ENCODE measurements at regions not wholly inside any gene's neighbourhood (a gene's known extent, or its start where the extent isn't known, plus 50 kb on each side); places are given as distances from the start of the nearest gene placed in this dataset.

DNA sequence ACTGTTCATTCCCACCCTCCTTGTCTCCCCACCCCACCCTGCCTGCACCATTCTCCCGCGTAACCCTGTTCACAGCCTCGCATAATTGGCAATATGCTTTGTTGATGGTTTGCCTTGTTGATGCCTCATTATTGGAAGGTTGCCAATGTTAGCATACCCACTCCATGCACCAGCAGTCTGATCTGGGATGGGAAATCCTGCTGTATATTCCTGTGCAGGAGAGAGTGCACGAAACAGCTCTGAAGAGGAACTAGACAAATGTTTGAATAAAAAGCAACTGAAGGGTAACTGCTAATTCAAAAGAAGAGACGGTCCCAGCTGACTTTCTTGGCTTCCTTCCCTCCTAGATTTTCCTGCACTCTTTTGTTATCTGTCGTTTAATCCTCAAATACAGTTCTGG lies 271.7 kb upstream of the TLE4 start:
- H3K9me3 Mint-ChIP-seq (ENCODE audit: low read depth), result no peaks in the 10 kb centered on the region
- POLR2A ChIA-PET, result no interaction called here
- H3K4me1 Mint-ChIP-seq, result no peaks in the 10 kb centered on the region
- intact Hi-C loops (cut with DNase I, micrococcal nuclease), result no loop called here
- H3K27ac Mint-ChIP-seq, result no peak overlapping the region
- H3K36me3 Mint-ChIP-seq (ENCODE audit: low read depth), result no peaks in the 10 kb centered on the region
- H3K4me3 Mint-ChIP-seq, result no peak overlapping the region
- DNase-seq, result no peak
- ATAC-seq, result no peak
- peaks cover 3% of the 10 kb centered on the region for H3K27me3 Mint-ChIP-seq
- CTCF ChIA-PET, result no interaction called here

DNA sequence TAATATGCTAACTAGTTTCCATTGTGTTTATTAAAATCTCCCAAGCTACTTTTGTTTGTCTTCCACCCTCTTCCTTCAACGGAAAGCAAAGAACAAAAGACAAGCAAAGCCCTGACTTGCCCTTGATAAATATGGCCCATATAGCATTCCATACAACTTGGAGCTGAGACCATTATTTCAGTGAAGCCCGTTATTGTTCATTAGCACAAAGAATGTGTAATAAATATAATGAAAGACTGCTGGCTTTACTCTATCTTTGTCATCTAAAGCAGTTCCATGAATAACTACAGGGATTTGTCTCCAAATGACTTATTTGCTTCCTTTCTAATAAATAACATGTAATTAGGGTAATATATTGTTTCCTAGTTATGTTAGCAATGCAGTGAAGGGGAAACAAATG lies 270.7 kb upstream of the TLE4 start:
- CTCF ChIA-PET, result no interaction called here
- POLR2A ChIA-PET, result no interaction called here
- ATAC-seq (no peak), DNase-seq (no peak)
- Mint-ChIP-seq H3K9me3 (ENCODE audit: low read depth) (no peaks in the 10 kb centered on the region), H3K4me3 (no peak overlapping the region), H3K27ac (no peak overlapping the region), H3K27me3 (peaks cover 3% of the 10 kb centered on the region), H3K36me3 (ENCODE audit: low read depth) (no peaks in the 10 kb centered on the region), H3K4me1 (no peaks in the 10 kb centered on the region)
- intact Hi-C loops (cut with DNase I, micrococcal nuclease), result no loop called here

DNA sequence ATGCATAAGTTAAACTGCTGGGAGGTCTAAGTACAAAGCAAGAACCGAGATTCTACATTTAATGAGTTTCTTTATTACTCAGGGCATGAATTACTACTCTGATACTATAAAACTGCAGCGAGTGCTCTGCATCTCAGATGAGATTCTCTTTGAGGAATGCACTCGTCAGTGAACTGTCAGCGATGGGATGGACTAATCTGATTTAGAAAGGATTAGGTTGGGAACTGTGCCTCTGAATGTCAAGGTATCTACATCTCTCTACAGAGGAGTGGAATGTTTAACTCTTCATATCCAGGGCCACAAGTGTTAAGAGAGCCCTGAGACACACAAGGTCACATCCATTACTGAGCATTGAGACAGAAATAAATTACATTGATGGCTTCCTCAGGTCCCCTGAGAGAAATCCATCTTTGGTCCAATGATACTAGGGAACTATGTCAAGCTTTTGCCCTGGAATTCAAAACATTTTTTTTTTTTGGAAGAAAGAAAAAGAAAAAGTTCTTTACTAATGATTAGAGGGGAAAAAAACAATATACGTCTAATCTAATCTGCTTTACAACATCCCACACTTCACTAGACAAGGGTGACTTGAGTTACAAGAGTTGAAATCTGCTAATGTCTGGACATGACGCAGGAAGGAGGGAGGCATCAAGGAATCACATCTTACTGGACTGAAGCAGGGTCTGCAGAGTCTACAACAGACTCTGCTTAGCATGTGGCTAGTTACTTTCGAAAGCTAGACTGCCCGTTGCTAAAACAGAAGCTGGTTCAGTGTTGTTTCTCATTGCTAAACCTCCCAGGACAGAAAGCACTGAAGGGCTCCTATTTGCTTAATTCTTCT lies 270.0 kb upstream of the TLE4 start:
- Mint-ChIP-seq H3K4me3 (no peak overlapping the region), H3K36me3 (ENCODE audit: low read depth) (no peaks in the 10 kb centered on the region), H3K4me1 (no peaks in the 10 kb centered on the region), H3K9me3 (ENCODE audit: low read depth) (no peaks in the 10 kb centered on the region), H3K27me3 (peaks cover under 1% of the 10 kb centered on the region), H3K27ac (no peak overlapping the region)
- DNase-seq, result no peak
- intact Hi-C loops (cut with DNase I, micrococcal nuclease), result no loop called here
- ChIA-PET POLR2A (no interaction called here), CTCF (no interaction called here)
- no peak for ATAC-seq

DNA sequence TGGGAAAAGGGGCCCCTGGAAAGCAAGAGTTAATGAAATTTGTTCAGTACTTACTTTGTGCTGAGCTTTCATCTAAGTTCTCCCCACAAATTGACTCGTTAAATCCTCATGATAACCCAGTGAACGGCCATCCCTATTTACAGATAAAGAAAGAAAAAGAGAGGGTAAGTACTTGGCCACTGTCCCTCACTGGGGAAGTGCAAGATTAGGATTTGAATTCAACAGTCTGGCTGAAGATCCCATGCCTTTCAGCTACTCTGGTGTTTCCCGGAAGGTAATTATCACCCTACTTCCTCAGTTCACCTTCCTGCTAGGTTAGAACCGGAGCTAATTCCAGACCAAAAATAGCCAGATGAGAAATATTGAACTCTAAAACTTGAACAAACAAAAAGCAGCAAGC lies 269.2 kb upstream of the TLE4 start:
- POLR2A ChIA-PET, result no interaction called here
- intact Hi-C loops (cut with DNase I, micrococcal nuclease), result no loop called here
- no peak for DNase-seq
- Mint-ChIP-seq H3K4me1 (no peaks in the 10 kb centered on the region), H3K36me3 (ENCODE audit: low read depth) (no peaks in the 10 kb centered on the region), H3K27me3 (peaks cover 3% of the 10 kb centered on the region), H3K27ac (no peak overlapping the region), H3K4me3 (no peak overlapping the region), H3K9me3 (ENCODE audit: low read depth) (no peaks in the 10 kb centered on the region)
- CTCF ChIA-PET, result no interaction called here
- ATAC-seq, result no peak

DNA sequence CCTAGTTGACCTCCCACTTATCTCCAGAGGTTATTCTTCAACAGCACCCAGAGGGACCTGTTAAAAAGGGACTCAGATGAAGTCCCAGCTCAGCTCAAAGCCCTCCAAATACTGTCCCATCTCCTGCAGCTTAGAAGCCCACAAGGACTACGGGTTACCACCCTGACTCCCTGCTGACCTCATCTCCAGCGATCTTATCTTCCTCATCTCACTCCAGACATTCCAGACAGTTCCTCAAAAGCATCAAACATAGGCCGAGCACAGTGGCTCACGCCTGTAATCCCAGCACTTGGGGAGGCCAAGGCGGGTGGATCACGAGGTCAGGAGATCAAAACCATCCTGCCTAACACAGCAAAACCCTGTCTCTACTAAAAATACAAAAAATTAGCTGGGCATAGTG lies 263.8 kb upstream of the TLE4 start:
- CTCF ChIA-PET, result no interaction called here
- intact Hi-C loops (cut with DNase I, micrococcal nuclease), result no loop called here
- Mint-ChIP-seq H3K4me1 (no peaks in the 10 kb centered on the region), H3K36me3 (ENCODE audit: low read depth) (no peaks in the 10 kb centered on the region), H3K4me3 (no peak overlapping the region), H3K27ac (no peak overlapping the region), H3K27me3 (peaks cover 5% of the 10 kb centered on the region), H3K9me3 (ENCODE audit: low read depth) (no peaks in the 10 kb centered on the region)
- no peak for DNase-seq
- no peak for ATAC-seq
- POLR2A ChIA-PET, result no interaction called here

DNA sequence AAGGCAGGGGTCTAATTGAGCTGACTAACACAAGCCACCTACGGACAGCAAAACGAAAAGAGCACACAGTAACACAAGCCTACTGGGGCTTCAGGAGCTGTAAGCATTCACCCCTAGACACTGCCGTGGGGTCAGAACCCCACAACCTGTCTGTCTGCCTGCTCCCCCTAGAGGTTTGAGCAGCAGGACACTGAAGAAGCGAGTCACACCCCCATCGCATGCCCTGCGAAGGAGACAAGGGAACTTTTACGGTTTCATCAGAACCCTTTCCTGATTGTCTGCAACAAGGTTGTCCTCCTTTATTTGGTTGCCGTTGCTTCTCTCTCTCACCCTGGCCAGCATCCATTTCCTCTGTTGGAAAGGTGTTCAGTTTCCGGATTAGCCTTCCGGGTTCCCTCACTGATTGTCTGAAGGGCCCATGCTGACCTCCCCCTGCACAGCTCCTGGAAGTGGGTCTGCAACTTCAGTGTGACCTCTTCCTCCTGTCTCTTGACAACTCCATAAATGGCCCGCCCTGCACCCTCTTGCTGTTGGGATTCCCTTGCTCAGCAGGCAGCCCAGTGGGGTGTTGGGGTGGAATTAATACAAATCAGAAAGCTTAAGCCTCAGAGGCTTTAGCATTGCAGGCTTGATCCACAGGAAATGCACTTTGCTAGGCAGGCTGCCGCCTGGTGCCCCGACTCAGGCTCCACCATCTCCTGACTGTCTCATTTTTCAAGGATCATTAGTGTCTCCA lies 258.9 kb upstream of the TLE4 start:
- no peaks in the 10 kb centered on the region for H3K36me3 Mint-ChIP-seq (ENCODE audit: low read depth)
- POLR2A ChIA-PET, result no interaction called here
- CTCF ChIA-PET, result no interaction called here
- peaks cover 4% of the 10 kb centered on the region for H3K27me3 Mint-ChIP-seq
- no peak for ATAC-seq
- no peak for DNase-seq
- intact Hi-C loops (cut with DNase I, micrococcal nuclease), result no loop called here
- no peak overlapping the region for H3K4me3 Mint-ChIP-seq
- no peaks in the 10 kb centered on the region for H3K4me1 Mint-ChIP-seq
- H3K27ac Mint-ChIP-seq, result no peak overlapping the region
- H3K9me3 Mint-ChIP-seq (ENCODE audit: low read depth), result no peaks in the 10 kb centered on the region

DNA sequence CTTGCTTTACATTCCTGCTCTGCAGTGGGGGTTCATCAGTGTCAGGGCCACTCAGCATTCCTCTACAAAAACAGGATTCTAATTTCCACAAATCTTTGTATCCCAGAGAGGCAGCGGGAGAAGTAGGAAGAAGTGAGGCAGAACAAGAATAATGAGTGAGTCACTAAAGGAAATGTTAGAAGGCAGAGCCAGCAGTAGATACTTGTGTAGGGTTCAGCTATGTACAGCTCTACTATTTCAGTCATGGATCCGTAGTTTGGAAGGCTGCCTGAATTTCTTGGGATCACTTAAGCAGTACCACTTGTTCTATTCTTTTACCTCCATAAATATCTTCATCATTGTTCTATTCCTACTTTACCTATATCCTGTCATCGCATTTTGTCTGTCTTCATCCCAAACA lies 246.3 kb upstream of the TLE4 start:
- no peak overlapping the region for H3K27ac Mint-ChIP-seq

DNA sequence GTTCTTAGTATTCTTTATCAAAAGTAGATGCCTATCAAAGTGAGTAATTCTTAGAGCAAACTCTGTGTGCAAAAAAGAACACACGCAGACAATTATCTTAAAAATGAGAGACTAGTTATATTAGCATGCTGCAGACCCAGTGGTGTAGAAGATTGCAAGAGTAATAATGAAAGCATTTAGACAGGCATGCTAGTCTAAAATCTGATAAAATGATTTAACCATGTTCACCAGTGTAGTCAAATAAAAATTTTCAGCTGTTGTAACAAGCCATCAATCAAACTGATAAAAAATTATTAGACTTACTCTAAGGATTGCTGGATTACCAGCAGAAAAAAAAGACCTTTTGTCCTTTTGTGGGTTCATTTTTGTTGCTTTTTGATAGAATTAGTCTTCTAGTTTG lies 241.9 kb upstream of the TLE4 start:
- H3K4me3 Mint-ChIP-seq, result no peak overlapping the region
- intact Hi-C loops (cut with DNase I, micrococcal nuclease), result no loop called here
- H3K36me3 Mint-ChIP-seq (ENCODE audit: low read depth), result no peaks in the 10 kb centered on the region
- ATAC-seq (no peak), DNase-seq (no peak)
- POLR2A ChIA-PET, result no interaction called here
- H3K9me3 Mint-ChIP-seq (ENCODE audit: low read depth), result no peaks in the 10 kb centered on the region
- CTCF ChIA-PET, result no interaction called here
- no peaks in the 10 kb centered on the region for H3K27me3 Mint-ChIP-seq
- no peaks in the 10 kb centered on the region for H3K4me1 Mint-ChIP-seq
- no peak overlapping the region for H3K27ac Mint-ChIP-seq

More for the DNA sequence above, 246.3 kb upstream of the TLE4 start:
- no peak for DNase-seq
- H3K9me3 Mint-ChIP-seq (ENCODE audit: low read depth), result no peaks in the 10 kb centered on the region
- no peaks in the 10 kb centered on the region for H3K36me3 Mint-ChIP-seq (ENCODE audit: low read depth)
- ChIA-PET POLR2A (no interaction called here), CTCF (interaction anchor here (1.5 kb wide), 1 partner anchor 11 kb away, joined by 3 read pairs; no protein-coding TSS in a partner anchor)
- ATAC-seq, result no peak
- H3K4me3 Mint-ChIP-seq, result no peak overlapping the region
- peaks cover 2% of the 10 kb centered on the region for H3K27me3 Mint-ChIP-seq
- H3K4me1 Mint-ChIP-seq, result no peaks in the 10 kb centered on the region
- intact Hi-C loops (cut with DNase I, micrococcal nuclease), result no loop called here

DNA sequence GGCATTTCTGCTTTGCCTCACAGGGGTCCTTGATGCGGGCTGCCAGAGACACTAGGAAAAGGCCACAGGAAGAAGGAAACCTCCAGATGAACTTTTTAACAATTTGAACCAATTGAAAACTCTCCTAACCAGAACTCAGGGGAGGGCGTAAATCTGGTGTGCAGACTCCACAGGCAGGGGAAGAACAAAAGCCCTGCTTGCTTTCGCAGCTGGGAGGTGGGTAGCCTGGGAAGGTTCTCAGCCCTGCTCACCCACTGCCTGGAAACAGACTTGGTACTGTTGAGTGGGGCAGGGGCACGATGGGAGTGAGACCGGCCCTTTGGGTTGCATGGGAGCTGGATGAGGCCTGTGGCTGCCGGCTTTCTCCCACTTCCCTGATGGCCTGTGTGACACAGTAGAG lies 237.8 kb upstream of the TLE4 start:
- Mint-ChIP-seq H3K4me1 (no peaks in the 10 kb centered on the region), H3K4me3 (no peak overlapping the region), H3K36me3 (ENCODE audit: low read depth) (no peaks in the 10 kb centered on the region), H3K27ac (no peak overlapping the region), H3K27me3 (peaks cover 3% of the 10 kb centered on the region), H3K9me3 (ENCODE audit: low read depth) (no peaks in the 10 kb centered on the region)
- CTCF ChIA-PET, result no interaction called here
- no peak for ATAC-seq
- DNase-seq, result no peak
- intact Hi-C loops (cut with DNase I, micrococcal nuclease), result no loop called here
- POLR2A ChIA-PET, result no interaction called here

DNA sequence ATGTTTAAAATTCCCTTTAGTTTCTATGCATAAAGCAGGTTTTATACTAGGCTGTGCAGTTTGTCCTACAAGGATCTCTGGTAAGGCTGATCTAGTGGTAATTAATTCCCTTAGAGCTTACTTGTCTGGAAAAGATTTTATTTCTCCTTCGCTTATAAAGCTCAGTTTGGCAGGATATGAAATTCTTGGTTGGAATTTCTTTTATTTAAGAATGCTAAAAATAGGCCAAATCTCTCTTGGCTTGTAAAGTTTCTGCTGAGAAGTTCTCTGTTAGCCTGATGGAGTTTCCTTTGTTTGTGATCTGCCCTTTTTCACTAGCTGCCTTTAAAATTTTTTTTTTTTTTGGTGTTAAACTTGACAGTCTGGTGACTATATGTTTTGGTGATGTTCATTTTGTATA lies 237.1 kb upstream of the TLE4 start:
- POLR2A ChIA-PET, result no interaction called here
- DNase-seq (no peak), ATAC-seq (no peak)
- Mint-ChIP-seq H3K4me3 (no peak overlapping the region), H3K9me3 (ENCODE audit: low read depth) (no peaks in the 10 kb centered on the region), H3K36me3 (ENCODE audit: low read depth) (no peaks in the 10 kb centered on the region), H3K4me1 (no peaks in the 10 kb centered on the region), H3K27me3 (peaks cover 3% of the 10 kb centered on the region), H3K27ac (no peak overlapping the region)
- intact Hi-C loops (cut with DNase I, micrococcal nuclease), result no loop called here
- CTCF ChIA-PET, result interaction anchor here (1.8 kb wide), 1 partner anchor 8 kb away, joined by 3 read pairs; no protein-coding TSS in a partner anchor

DNA sequence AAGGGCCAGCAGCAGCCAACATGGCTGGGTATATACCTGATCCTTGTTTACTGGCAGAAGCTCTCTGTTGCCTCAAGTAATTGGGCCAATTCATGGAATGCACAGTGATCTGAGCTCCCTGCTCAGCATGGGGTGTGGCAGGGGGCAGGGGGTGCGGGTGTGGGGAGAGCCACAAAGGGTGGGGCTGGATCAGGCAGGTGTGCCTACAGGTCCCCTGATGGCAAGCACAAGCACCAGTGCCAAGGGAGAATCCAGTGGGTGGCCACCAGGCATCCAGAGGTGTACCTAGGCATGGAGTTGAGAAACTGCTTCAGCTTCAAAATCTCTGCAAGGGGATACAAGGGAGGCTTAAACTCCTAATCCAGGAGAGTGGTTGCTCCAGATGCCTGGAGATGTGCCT lies 235.8 kb upstream of the TLE4 start:
- H3K36me3 Mint-ChIP-seq (ENCODE audit: low read depth), result no peaks in the 10 kb centered on the region
- peaks cover 3% of the 10 kb centered on the region for H3K27me3 Mint-ChIP-seq
- H3K9me3 Mint-ChIP-seq (ENCODE audit: low read depth), result no peaks in the 10 kb centered on the region
- POLR2A ChIA-PET, result no interaction called here
- ATAC-seq, result no peak
- H3K4me1 Mint-ChIP-seq, result no peaks in the 10 kb centered on the region
- H3K4me3 Mint-ChIP-seq, result no peak overlapping the region
- intact Hi-C loops (cut with DNase I, micrococcal nuclease), result no loop called here
- CTCF ChIA-PET, result interaction anchor here (1.8 kb wide), 1 partner anchor 9 kb away, joined by 3 read pairs; no protein-coding TSS in a partner anchor
- H3K27ac Mint-ChIP-seq, result no peak overlapping the region
- no peak for DNase-seq

DNA sequence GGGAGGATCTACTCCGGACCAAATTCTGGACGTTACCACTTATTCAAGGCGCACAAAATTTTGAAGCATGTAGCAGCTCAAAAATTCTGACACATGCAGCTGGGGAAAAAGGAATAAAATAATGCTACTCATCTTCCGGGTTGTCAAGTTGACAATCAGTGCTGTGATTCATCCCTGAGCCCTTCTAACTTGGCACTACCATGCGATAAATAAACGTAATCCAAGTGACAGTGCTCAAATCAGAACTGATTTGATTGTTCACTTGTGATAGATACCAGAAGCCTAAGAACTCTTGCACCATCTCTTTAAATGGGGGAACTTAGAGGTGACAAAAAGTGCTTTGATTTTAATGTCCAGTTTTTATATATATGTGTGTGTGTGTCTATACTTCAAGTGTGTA lies 230.2 kb upstream of the TLE4 start:
- ATAC-seq (no peak), DNase-seq (no peak)
- no peaks in the 10 kb centered on the region for H3K9me3 Mint-ChIP-seq (ENCODE audit: low read depth)
- H3K27ac Mint-ChIP-seq, result no peak overlapping the region
- POLR2A ChIA-PET, result interaction anchor here (0.6 kb wide), 1 partner anchor 747 kb away, joined by 3 read pairs; no protein-coding TSS in a partner anchor
- CTCF ChIA-PET, result no interaction called here
- H3K36me3 Mint-ChIP-seq (ENCODE audit: low read depth), result no peaks in the 10 kb centered on the region
- peaks cover 3% of the 10 kb centered on the region for H3K27me3 Mint-ChIP-seq
- intact Hi-C loops (cut with DNase I, micrococcal nuclease), result no loop called here
- no peak overlapping the region for H3K4me3 Mint-ChIP-seq
- no peaks in the 10 kb centered on the region for H3K4me1 Mint-ChIP-seq
